ENCODE measurements at regions not wholly inside any gene's neighbourhood (a gene's known extent, or its start where the extent isn't known, plus 50 kb on each side); places are given as distances from the start of the nearest gene placed in this dataset.

DNA sequence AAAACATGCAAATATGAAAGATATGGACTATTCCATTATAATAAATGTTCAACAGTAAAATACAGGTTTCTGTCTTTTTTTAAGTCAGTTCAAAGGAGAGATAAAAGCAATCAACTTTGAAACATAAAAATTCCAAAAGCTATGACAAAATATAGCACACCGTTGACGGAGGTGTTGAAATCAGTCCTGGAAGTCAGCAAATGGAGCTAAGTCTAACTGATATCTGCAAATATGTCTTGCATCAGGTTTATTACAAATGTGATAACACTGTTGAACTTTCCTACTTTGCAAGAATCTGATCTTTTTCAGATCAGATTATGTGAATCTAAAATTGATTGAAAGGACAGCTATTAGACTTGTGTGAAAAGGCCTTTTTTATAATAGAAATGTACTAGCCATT lies 300.7 kb downstream of the SHOX2 start:
- TF ChIP-seq, protein P1, sequence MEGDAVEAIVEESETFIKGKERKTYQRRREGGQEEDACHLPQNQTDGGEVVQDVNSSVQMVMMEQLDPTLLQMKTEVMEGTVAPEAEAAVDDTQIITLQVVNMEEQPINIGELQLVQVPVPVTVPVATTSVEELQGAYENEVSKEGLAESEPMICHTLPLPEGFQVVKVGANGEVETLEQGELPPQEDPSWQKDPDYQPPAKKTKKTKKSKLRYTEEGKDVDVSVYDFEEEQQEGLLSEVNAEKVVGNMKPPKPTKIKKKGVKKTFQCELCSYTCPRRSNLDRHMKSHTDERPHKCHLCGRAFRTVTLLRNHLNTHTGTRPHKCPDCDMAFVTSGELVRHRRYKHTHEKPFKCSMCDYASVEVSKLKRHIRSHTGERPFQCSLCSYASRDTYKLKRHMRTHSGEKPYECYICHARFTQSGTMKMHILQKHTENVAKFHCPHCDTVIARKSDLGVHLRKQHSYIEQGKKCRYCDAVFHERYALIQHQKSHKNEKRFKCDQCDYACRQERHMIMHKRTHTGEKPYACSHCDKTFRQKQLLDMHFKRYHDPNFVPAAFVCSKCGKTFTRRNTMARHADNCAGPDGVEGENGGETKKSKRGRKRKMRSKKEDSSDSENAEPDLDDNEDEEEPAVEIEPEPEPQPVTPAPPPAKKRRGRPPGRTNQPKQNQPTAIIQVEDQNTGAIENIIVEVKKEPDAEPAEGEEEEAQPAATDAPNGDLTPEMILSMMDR (IDR thresholded peaks at IDR 0.05), result no peak
- TF ChIP-seq POLR2A (IDR thresholded peaks at IDR 0.05), result no peak
